ENCODE measurements at regions not wholly inside any gene's neighbourhood (a gene's known extent, or its start where the extent isn't known, plus 50 kb on each side); places are given as distances from the start of the nearest gene placed in this dataset.
A peak's percentile ranks its signal among the peaks of the same experiment; 100 is the strongest.
"Not testable (repeated sequence)": the region's sequence is repeated elsewhere in the genome, so short reads cannot be mapped to it uniquely, and the experiment has no call there.

DNA sequence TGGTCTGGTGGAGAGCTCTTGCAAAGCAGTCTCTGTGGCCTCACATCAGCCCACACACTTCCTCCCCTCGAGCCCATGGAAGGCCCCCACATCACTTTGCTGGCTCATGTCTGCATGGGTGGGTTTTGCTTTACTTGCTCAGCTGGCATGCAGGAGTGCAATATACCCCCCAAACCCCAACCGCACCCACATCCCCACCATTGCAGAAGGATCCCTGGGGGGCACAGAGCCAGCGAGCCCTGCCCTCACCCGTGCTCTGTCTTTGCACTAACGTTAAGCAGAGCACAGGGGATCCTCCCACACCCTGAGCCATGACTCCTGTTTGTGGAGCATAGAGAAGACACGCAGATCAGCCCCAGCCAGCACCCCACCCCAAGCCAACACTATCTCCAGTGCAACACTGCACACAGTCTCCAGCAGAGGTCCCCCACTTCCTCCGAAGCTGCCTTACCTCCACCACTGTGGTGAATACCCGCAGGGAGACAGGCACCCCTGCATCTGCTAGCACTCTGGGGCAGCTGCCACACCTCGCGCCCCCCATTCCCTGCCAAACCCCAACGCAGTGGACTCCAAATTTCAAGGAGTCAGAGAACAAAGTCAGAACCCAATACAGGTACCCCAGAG lies 177.8 kb upstream of the RGPD4 start:
- no peak for DNase-seq

DNA sequence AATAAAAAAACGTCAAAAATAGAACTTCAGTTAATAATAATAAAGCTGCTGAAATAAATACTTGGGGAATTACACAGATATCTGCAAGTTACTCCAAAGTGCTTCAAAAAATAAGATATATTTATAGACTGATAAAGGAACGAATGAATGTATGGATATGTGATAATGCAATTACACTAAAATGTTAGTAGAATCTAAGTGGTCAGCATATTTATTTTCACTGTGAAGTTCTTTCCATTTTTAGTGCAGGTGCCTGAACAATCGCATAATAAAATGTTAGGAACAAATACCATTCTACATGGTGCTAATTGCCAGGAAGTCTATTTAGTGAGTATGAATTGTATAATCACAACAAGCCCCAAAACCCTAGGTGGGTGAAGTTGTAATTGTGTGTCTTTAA lies 169.6 kb upstream of the RGPD4 start:
- no peak for DNase-seq

DNA sequence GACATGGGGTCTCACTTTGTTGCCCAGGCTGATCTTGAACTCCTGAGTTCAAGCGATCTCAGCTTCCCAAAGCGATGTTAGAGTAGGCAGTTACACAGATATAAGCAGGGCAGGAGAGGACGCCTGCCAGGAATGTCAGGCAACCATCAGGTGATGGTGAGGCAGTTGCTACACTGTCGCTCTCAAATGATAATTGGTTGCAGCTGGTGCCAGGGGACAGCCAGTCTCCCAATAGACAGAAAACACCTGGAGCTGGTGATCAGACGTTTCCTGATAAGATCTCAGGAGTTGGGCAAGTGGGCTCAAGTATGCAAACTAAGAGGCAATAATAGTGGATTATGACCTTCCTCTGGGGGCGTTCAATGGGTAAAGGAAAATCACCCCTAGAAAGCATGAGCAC lies 163.1 kb upstream of the RGPD4 start:
- DNase-seq = no peak

DNA sequence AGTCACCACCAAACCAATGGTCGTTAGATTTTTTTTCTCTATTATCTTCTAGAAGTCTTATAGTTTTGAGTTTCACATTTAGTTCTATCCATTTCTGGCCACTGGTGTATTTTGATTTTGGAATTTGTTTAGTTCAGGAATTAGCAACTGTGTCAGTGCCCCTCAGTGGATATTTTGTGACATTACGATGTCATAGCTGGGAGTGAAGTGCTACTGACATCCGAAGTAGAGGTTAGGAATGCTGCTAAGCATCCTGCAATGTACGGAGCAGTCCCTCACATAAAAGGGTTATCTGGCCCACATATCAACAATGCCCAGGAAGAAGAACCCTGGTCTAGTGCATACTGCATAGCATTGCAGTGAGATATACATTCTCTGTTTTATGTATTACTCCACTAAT lies 157.4 kb upstream of the RGPD4 start:
- DNase-seq = no peak

DNA sequence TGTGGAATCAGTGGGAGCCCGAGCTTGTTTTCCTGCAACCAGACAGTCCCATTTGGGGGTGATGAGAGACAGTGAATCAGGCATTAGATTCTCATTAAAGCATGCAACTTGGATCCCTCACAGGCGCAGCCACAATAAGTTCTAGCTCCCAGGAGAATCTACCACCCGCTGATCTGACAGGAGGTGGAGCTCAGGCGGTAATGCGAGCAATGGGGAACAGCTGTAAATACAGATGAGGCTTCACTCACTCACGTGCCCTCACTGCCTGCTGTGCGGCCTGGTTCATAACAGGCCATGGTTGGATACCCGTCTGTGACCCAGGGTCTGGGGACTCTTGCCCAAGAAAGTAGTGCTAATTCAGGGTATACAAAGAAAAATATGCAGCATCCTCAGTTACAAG lies 144.8 kb upstream of the RGPD4 start:
- no peak for DNase-seq

DNA sequence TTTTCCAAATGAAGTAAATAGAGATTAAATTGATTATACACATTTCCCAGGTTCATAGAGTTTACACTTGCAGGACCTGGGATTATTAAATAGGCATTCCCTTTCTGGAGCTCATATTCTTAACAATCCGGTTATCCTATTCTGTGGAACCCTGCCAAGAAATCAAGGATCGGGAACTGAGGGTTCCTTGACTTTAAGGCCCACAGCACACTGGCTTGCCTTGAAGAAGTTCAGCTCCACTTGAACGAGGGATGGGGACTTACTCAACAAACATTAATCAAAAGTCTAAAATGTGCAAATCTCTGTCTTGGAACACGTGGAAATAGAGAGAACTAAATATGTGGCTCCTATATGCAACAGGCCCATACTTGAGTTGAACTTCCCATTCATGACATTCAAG lies 142.3 kb upstream of the RGPD4 start:
- DNase-seq = no peak

DNA sequence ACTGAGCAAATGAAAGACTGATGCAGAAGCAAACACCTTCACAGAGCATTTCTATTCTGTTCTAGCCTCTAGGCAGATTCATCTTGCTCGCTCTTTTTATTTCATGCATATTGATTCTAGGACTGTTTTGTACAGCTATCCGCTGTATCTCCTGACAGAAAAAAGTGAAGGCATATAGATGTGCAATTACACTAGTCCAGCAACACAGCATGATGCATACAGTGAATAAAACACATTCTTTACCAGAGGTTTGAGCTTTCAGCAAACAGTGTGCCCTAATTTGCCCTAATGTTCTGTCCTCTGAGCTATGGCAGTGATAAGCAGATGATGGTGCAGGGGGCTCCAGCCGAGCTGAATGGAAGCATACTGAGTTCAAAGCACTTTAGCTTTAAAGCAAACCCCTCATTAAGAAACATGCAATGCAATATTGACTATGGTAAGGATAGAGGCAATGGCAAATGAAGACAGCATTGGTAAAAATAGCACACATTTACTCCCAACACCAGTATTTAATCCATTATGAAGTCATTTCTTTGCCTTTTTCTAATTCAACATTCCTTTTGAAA lies 141.2 kb upstream of the RGPD4 start:
- no peak for DNase-seq

DNA sequence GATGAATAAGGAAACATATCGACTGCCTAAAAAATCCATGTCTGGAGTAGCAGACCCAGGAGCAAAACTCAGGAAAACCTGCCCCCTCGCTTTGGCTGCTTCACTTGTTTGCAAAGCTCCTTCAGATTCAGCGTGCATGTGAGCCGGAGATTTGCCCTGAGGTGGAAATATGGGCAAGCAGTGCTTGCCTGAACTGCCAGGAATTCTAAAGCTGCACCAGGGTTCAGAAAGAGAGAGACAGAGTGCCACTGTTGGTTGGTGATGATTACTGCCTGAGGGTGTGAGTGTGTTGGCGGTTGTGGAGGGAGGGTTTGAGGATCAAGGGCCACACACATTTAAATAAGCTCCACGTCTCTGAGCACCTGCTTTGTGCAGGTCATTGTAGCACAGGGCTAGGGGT lies 139.6 kb upstream of the RGPD4 start:
- DNase-seq = no peak

DNA sequence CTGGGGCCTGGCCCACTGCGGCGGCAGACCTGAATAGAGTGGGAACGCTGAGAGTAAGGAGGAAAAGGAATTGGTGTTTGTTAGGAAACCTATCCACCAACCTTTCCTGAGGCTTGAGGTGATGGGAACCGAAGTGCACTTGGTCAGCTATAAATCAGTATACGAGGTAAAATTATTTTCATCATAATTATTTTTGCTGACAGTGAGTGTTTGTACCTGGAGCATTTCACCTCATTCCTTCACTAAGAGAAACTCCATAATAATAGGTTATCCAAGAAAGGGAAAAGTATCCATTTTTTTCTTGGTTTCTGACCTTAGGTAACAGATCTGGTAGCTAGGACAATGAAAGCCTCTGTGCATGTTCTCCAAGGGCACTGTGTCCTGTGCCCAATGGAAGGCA lies 138.6 kb upstream of the RGPD4 start:
- DNase-seq = no peak

DNA sequence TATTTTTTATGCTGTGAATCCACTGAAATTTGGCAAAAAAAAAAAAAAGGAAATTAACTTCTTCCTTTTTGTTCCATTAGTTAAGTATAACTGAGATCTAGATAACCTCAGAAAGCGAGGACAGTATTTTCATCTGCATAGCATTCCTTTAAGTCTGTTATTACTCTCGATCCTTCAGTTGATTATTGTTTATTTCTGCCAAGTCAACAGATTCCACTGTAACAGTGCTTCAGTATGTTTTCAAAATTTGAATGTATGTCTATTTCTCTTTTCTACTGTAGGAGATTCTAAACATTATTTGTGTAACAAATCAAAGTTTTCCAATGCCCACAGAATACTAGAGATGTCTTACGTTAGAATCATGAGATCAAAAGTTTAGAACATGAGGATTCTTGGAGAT lies 133.1 kb upstream of the RGPD4 start:
- no peak for DNase-seq

DNA sequence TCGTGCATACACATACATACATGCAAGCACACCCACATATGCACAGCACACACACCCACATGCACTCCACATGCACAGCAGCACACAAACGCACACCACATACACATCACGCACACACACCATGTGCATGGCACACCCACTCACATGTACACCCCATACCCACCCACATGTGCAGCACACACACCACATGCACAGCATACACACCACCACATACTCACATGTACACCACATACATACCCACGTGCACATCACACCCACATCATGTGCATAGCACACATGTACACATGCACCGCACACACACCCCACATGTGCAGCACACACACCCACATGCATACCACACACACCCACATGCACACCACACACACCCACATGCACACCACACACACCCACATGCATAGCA lies 132.0 kb upstream of the RGPD4 start:
- no peak for DNase-seq

DNA sequence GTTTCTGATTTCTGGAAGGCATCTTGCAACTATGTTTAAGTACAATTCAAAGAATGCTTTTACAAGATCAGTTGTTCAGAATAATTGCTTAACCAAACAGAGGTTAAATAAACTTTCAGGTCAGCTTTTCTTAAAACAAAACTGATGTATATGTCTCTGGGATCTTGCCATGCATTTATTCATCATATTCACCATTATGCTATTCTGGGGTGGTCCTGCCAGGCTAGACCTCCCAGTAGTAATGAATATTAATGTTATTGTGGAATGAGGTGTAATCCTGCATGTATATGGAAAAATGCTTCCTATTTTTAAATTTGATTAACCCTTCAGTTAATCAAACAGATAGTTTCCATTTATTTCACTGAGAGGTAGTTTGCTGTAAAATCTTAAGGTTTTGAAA lies 129.3 kb upstream of the RGPD4 start:
- no peak for DNase-seq

DNA sequence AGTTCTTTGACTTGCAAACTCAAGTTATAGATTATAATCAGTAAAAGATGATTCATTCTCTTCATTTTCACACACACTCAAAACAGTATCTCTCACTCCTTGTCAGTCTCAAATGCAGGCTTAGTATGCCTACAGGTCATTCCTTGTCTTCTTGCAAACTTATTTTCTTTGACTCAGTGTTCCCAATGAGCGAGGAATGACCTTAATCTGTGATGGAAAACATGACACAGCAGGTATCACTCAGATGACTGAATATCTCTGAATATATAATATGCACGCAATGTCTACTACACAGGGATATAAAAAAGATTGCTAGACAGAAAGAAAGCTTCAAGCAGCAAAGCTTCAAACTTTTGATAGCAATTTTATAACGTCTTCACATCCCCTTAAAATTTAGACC lies 127.8 kb upstream of the RGPD4 start:
- DNase-seq = no peak

DNA sequence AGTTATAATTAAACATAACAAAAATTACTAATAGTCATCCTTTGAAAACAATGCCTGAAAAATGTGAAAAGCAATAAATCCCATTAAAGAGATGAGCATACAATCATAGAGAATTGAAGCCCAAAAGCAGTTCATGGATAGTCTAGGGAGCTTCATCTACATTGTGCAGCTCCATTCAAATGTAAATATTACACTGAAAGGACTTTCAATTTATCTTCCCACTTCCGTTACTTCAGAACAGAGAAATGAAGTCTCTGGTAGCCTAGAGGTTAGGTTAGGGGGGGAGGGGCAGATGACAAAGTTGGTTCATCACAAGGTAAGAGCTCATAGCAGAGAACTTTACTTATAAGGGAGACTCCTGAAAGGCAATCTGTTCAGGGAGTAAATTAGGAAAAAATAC lies 126.6 kb upstream of the RGPD4 start:
- DNase-seq = no peak

DNA sequence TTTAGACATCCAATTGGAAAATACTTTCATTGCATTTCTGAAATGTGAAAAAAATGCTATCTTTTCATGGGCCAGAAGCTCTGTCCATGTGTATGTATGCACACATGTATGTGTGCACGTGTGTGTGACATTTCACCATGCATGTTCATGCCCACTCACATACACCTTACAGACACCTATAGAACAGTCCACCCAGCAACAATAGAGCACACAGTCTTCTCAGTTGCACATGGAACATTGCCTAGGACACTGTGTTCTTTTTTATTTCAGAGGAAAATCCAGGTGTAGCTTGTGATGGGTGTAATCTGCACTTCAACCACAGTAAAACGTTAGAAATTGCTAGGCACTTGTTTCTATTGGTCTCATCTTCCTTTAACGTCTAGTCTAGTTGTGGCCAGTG lies 114.8 kb upstream of the RGPD4 start:
- DNase-seq = no peak

DNA sequence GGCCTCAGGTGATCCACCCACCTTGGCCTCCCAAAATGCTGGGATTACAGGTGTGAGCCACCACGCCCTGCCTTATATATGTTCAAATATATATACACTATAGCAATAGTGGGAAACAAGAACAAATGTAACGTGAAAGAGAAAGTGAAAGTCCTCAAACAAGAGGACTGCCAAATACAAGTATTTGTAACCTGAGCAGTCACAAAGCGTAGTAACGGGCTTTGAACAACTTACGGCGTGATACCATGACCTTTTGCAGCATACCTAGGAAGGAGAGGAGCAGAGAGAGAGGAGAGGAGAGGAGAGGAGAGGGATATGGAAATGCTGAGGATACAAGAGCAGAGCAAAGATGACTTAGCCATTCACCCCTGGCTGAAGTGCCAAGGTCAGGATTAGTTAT lies 113.8 kb upstream of the RGPD4 start:
- DNase-seq = peak in 1 of 5 donors; percentile 9

DNA sequence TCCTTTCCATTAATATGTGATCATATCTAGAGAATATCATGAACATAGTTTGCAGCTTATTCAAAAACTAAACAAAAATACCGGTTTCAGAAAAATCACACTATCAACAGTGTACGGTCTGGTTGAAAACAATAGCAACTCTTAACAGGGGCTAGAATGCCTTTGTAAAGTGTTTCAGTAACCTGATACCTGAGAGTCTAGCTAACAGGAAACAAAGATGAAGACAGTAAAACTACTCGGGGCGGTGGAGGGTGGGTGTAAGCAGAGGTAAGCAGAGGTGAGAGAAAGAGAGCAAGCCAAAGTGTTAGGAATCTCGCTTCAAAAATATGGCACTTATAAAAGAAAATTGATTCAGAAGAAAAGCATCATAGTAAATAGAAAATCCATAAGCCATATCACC lies 109.0 kb upstream of the RGPD4 start:
- DNase-seq = no peak

DNA sequence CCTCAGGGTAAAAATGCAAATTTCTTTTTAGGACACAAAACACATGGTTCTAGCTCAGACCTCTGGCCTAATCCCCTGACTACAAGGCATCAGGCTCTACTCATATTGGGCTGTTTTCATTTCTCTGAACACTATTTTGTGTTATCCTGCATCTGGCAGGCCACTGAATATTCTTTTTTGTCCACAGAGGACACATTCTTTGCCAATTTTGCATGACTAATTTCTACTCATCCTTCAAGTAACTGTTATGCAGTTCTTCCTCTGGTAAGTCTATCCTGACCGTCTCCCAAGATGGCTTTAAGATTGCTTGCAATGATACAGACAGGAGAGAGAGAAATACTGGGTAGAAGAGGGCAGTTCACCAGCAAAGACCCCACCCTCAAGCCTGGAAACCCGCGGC lies 107.6 kb upstream of the RGPD4 start:
- no peak for DNase-seq

DNA sequence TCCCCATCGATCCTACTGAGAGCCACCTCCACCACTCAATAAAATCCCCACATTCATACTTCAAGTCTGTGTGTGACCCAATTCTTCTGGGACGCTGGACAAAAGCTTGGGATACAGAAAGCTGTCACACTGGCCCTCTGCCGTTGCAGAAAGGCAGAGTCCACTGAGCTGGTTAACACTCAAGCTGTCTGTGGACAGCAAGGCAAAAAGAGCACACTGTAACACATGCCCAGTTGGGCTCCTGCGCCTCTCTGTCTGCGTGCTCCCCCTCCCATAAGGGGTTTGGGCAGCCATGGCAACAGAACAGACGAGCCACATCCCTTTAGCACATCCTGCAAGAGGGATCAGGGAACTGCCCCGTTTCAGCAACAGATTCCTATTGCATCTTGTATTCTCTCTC lies 106.9 kb upstream of the RGPD4 start:
- DNase-seq = no peak

DNA sequence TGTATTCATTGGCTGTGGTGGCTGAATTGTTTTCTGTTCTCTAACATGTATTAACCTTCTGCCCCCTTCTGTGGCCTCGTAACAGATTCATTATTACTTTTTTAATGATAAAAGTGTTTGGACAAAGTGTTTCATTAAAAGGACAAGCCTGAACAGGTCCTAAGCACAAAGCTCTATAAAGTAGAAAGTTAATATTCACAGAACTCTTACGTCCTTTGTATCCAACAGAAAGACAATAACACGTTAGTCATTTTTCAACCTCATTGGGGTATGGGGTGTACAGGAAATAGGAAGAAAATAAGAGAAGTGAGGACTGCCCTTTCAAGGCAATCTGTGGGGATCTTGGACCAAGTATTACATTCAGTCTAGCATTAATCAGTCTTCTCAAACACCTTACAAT lies 105.5 kb upstream of the RGPD4 start:
- DNase-seq = no peak

DNA sequence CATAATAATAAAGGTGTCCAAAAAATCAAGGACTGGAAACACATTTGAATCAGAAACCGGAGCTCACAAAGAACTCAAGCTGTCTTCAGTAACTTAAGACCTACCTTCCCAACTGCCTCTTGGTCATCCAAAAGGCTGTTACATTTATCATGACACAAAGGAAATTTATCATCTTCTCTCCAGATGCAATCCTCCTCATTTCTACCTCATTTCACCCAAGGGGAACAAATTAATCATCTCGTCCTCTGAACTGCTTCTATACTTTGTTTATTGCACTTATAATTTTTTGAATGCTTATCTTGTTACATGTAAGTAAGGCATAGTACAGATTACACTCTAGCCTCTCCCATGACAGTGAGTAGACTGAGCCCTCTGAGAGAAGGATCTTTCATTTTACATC lies 105.1 kb upstream of the RGPD4 start:
- no peak for DNase-seq

DNA sequence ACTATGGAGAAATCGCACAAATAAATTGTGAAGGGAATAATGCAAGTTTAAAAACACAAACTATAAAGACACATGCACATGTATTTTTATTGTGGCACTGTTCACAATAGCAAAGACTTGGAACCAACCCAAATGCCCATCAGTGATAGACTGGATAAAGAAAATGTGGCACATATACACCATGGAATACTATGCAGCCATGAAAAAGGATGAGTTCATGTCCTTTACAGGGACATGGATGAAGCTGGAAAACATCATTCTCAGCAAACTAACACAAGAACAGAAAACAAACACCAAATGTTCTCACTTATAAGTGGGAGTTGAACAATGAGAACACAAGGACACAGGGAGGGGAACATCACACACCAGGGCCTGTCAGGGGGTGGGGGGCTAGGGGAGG lies 100.9 kb upstream of the RGPD4 start:
- DNase-seq = not testable (repeated sequence)

DNA sequence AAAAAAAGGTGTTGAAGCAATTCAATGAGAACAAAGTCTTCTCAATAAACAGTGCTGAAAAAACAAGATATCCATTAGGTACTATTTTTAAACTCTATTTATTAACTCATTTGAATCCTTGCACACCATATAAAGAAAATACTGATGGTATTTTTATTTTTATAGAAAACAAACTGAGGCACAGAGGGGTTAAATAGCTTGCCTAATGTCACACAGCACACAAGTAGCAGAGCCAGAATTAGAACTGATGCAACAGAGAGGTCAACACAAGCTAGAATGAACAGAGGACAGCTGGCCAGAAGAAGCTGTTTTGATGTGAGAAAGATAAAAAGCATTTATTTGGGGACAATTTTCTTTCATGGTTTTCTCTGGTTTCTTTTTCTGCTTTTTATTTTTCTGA lies 99.4 kb upstream of the RGPD4 start:
- no peak for DNase-seq

DNA sequence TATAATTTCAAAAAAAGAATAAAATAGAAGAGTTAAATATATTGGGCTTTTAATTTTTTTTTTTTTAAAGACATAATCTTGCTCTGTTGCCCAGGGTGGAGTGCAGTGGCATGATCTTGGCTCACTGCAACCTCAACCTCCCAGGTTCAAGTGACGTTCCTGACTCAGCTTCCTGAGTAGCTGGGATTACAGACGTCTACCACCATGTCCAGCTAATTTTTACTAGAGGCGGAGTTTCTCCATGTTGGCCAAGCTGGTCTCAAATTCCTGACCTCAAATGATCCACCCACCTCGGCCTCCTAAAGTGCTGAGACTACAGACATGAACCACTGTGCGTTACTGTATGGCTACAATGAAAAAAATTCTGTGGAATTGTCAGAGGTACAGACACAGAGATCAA lies 98.1 kb upstream of the RGPD4 start:
- DNase-seq = no peak

DNA sequence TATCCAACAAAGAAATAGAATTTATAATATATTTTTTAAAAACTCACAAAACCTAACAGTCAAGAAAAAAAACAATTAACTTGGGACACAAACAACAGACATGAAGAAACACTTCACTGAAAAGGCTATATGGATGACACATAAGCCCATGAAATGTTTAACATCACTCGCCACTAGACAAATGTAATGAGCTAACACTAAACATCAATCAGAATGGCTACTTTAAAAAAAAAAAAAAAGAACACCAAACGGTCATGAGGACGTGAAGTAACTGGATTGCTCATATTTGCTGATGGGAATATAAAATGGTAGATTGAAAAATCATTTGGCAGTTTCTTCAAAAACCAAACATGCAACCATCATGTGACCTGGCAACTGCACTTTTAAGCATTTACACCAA lies 97.3 kb upstream of the RGPD4 start:
- DNase-seq = no peak

DNA sequence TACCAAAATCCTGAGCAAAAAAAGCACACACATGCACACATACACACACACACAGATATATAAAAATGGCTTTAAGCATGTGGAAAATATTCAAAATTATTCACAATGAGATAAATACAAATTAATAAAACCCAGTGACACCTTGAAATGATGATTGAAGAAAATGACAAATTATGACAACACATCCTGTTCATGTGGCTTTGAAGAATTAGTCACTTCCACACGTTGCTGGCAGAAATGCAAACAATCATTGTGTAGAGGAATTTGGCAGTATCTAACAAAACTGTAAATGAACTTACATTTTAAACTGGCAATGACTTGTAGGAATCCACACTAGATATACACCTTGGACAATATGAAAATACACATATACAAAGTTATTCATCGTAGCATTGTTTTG lies 95.8 kb upstream of the RGPD4 start:
- no peak for DNase-seq
